HG02623 (cell line): ENCODE measurements at regions not wholly inside any gene's neighbourhood (a gene's known extent, or its start where the extent isn't known, plus 50 kb on each side); places are given as distances from the start of the nearest gene placed in this dataset.

Source experiments
- ATAC-seq: cut with Tn5 transposase; IDR thresholded peaks from one replicate; pipeline ENCODE4 v1.9.1; 2021; ENCODE audit warnings: moderate library complexity; ENCODE audit not compliant: unreplicated experiment

DNA sequence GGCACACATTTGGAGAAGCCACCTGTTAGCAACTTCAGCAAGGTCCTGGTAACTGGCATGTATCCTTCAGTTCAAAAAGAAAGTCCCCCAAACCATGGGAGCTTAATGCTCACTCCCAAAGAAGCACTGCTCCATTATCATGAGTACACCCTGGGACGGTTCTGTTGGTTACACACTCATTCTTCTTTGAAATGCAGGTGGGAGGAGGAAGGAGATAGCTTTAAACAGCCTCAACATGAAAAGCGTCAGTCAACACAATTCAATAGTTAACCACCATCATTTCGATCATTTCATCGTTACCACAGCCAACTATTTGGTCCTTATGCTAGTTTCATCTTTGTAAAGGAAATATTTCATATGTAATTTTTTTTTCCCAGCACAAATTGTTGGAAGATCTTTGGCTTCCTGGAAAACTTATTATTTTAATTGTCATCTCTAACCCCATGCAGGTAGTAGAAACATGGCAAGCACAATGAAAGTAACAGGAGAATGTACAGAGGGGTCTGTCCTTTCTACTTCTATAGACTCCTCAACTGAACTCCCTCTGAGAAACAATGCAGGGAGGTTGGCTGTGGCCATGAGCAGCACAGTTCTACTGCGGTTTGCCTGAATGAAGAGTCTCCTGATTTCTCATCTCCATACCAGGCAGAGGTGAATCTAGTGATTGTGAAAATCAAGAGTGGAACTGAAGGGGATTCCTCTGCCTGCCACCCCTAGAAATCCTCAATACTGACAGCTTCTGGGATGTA lies 196.4 kb upstream of the FOXN3 start:
- no peak for ATAC-seq

DNA sequence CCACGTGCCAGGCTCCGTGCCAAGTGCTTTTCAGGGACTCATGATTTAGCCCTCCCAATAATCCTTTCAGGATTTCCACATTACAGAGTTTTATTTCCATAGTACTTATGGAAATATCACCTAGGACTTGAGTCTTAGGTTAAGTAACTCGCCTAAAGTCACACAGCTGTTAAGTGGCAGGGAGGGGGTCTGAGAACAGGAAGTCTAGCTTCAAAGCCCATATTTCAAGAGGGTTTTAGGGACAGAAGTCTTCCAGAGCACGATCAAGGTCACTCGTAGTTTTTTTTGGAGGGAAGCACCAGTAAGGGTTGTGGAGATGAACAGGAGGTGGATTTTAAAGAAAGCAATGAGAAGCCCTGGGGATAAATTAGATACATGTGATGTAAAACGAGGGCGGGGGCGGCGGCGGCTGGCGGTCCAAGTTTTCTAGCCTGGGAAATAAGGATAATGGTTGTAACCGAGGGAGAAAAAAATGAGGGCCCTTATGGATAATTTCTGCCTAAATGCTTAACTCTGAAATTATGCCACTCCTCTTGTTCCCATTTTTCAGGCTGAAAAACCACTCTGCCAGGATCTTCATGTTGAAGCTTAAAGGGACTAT lies 192.6 kb upstream of the FOXN3 start:
- no peak for ATAC-seq

GRCh38 chr14:89607453-89607852 lies 190.4 kb upstream of the FOXN3 start:
- ATAC-seq: no peak

DNA sequence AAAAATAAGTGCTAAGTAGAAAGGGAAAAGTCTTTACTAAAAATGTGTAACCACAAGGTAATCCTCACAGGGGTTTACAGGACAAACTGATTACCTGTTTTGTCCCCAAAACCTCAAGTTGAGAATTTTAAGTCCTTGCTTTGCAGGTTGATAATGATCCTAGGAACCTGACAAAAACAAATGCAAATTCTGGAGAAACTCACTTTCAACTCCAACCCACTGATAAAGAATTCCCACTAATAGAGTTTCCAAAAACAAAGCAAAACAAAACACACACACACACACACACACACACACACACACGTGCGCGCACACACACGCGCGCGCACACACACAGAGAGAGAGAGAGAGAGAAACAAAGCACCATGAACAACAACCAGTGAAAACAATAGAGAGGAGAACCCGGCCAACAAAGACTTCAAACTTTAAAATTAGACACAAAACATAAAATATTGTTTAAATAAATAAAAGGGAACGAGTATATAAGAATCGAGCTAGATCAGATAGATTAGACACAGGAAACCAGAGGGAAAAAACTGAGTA lies 187.0 kb upstream of the FOXN3 start:
- ATAC-seq: no peak

GRCh38 chr14:89600950-89601826 lies 184.2 kb upstream of the FOXN3 start:
- no peak for ATAC-seq

DNA sequence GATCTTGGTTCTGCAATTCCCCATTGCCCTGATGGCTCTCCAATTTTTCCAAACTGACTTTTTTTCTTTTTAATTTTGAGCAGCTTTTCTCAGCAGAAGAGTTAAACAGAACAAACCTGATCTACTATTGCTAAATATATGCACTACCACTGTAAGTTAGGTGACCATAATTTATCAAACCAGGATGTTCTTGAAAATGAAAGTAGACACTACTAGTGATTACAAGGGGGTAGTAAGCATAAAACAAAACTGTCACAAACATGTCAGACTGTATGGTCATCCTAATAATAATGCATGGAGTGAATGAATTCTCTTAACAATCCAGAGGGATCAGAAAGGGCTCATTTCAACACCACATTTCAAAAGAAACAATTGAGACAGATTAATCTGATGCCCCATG lies 183.0 kb upstream of the FOXN3 start:
- ATAC-seq: no peak

DNA sequence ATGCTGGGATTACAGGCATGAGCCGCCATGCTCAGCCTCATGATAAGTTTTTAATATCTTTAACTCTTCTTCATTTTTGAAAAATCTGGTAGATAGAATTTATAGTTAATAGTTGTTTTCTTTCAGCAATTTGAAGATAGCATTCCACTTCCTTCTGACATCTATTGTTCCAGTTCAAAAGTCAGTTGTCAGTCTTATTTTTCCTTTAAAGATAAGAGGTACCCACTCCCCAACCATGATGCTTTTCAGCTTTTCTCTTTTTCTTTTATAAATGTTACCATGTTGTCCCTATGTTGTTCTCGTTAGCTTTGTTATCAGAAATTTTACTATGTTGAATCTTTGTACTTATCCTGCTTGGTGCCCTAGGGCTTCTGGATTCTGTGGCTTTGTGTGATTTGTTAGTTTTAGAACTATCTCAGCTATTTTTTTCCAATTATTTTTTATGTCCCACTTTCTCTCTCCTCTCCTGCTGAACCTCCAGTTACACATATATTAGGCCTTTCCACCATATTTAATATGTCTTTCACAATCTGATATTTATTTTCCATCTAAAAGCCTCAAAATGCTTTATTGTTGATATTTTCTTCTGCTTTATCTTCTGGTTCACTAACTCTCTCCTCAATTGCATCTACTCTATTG lies 181.6 kb upstream of the FOXN3 start:
- no peak for ATAC-seq

DNA sequence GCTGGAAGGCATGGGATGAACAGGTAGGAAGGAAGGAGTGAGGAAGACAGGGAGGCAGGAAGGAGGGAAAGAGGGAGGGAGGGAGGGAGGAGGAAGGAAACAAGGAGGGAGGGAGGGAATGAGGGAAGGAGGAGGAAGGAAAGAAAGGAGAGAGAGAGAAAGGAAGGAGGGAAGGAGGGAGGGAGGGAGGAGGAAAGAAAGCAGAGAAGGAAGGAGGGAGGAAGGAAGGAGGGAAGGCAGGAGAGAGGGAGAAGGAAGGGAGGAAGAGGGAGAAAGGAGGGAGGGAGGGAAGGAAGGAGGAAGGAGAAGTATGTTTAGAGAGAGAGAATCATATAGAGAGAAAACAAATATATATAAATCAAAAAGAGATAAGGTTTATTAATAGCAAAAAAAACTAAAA lies 175.9 kb upstream of the FOXN3 start:
- ATAC-seq: no peak

- no peak for ATAC-seq
Measured at GRCh38 chr14:89589400-89590118, 172.5 kb upstream of the FOXN3 start.

- ATAC-seq: no peak
Measured at GRCh38 chr14:89588840-89589296, 171.8 kb upstream of the FOXN3 start.

GRCh38 chr14:89588016-89588415 lies 171.0 kb upstream of the FOXN3 start:
- ATAC-seq: no peak

GRCh38 chr14:89587136-89587420 lies 170.0 kb upstream of the FOXN3 start:
- ATAC-seq: no peak

GRCh38 chr14:89586258-89587135 lies 169.5 kb upstream of the FOXN3 start:
- ATAC-seq: no peak

- ATAC-seq: no peak
Measured at GRCh38 chr14:89578156-89578555, 161.1 kb upstream of the FOXN3 start.

- ATAC-seq: no peak
Measured at GRCh38 chr14:89576960-89577359, 159.9 kb upstream of the FOXN3 start.

GRCh38 chr14:89576145-89576927 lies 159.3 kb upstream of the FOXN3 start:
- no peak for ATAC-seq

GRCh38 chr14:89575386-89576061 lies 158.5 kb upstream of the FOXN3 start:
- no peak for ATAC-seq

- ATAC-seq: no peak
Measured at GRCh38 chr14:89574420-89574819, 157.4 kb upstream of the FOXN3 start.

DNA sequence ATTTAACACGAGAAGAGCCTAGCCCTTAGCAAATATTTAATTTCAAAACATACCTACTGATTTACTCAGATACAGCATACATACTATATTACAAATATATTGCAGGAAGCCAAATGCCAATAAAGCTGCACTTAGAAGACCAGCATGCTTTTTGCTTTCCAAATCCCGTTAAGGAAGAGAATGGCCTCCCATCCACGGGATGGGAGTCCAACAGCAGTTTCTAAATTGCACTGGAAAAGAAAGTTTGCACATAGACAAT lies 156.3 kb upstream of the FOXN3 start:
- ATAC-seq: no peak
